ENCODE measurements at regions not wholly inside any gene's neighbourhood (a gene's known extent, or its start where the extent isn't known, plus 50 kb on each side); places are given as distances from the start of the nearest gene placed in this dataset.

- in situ Hi-C loops (cut with HindIII; ENCODE audit: low pct_unique_long_range_greater_than_20kb, low sequenced_read_pairs) = no loop called here
- no peaks in the 10 kb centered on the region for H3K4me1 ChIP-seq (ENCODE audit: control insufficient read depth, insufficient read depth, low read length)
- DNase-seq (ENCODE audit: low read depth, low spot score) (no peak), ATAC-seq (no peak)
- TF ChIP-seq SIN3A (IDR thresholded peaks at IDR 0.05; ENCODE audit: borderline replicate concordance, insufficient read depth, low read depth, low read length) (no peak), CTCF (IDR thresholded peaks at IDR 0.05) (no peak), TCF7L2 (IDR thresholded peaks at IDR 0.05; ENCODE audit: low read depth, low read length) (no peak), POLR2AphosphoS5 (IDR thresholded peaks at IDR 0.05; ENCODE audit: low read depth, low read length) (no peak), REST (IDR thresholded peaks at IDR 0.05; ENCODE audit: insufficient read depth in 1 of 2, low read depth in 2 of 2, low read length in 1 of 2) (no peak)
- H3K27ac ChIP-seq (ENCODE audit: low read length) = no peak overlapping the region
- ChIA-PET CTCF (no interaction called here), POLR2A (no interaction called here)
- intact Hi-C loops (cut with micrococcal nuclease; ENCODE audit: unreplicated experiment) = no loop called here
- no TSS peak for BruUV-seq (replicated peaks)
- H3K36me3 ChIP-seq (ENCODE audit: control insufficient read depth, insufficient read depth, low read length) = no peaks in the 10 kb centered on the region
- H3K4me3 ChIP-seq (ENCODE audit: low read depth in 2 of 2, low read length in 2 of 2) = no peak overlapping the region
- H3K9me3 ChIP-seq (ENCODE audit: control insufficient read depth, insufficient read depth, low read depth, low read length) = no peaks in the 10 kb centered on the region
- 0 out of 2 replicates have a peak, but pooled peaks cover 3% of the 10 kb centered on the region for H3K27me3 ChIP-seq (ENCODE audit: control insufficient read depth, insufficient read depth, low read length)
Measured at GRCh38 chr5:65078331-65078730, 309.6 kb downstream of the CWC27 start.

DNA sequence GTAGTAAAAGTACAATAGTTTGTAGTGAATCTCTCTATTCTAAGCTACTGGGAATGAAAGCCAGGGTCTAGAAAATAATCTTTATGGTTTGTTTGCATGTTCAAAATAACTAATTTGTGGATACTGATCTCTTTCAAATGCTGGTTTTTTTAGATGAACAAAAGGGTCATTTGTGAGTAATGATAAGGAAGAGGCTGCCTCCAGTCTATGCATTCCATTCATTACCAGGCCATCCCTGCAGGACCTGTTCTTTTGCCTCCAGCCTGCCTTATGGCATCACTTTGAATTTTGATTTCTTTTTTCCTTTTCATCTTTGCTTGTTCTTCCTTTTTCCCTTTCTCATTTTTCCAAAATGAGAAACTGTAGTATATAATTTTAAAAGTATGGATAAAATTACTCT is 312.3 kb downstream of the CWC27 start:
- no peaks in the 10 kb centered on the region for H3K36me3 ChIP-seq (ENCODE audit: control insufficient read depth, insufficient read depth, low read length)
- CTCF ChIA-PET = no interaction called here
- no peaks in the 10 kb centered on the region for H3K27me3 ChIP-seq (ENCODE audit: control insufficient read depth, insufficient read depth, low read length)
- ATAC-seq (no peak), DNase-seq (ENCODE audit: low read depth, low spot score) (no peak)
- in situ Hi-C loops (cut with HindIII; ENCODE audit: low pct_unique_long_range_greater_than_20kb, low sequenced_read_pairs) = no loop called here
- H3K4me3 ChIP-seq (ENCODE audit: low read depth in 2 of 2, low read length in 2 of 2) = no peak overlapping the region
- no peak overlapping the region for H3K27ac ChIP-seq (ENCODE audit: low read length)
- POLR2A ChIA-PET = no interaction called here
- H3K4me1 ChIP-seq (ENCODE audit: control insufficient read depth, insufficient read depth, low read length) = no peaks in the 10 kb centered on the region
- BruUV-seq (replicated peaks) = no TSS peak
- intact Hi-C loops (cut with micrococcal nuclease; ENCODE audit: unreplicated experiment) = no loop called here
- TF ChIP-seq POLR2AphosphoS5 (IDR thresholded peaks at IDR 0.05; ENCODE audit: low read depth, low read length) = no peak
- no peak for TF ChIP-seq REST (IDR thresholded peaks at IDR 0.05; ENCODE audit: insufficient read depth in 1 of 2, low read depth in 2 of 2, low read length in 1 of 2)
- no peak for TF ChIP-seq CTCF (IDR thresholded peaks at IDR 0.05)
- no peak for TF ChIP-seq TCF7L2 (IDR thresholded peaks at IDR 0.05; ENCODE audit: low read depth, low read length)
- no peak for TF ChIP-seq SIN3A (IDR thresholded peaks at IDR 0.05; ENCODE audit: borderline replicate concordance, insufficient read depth, low read depth, low read length)
- no peaks in the 10 kb centered on the region for H3K9me3 ChIP-seq (ENCODE audit: control insufficient read depth, insufficient read depth, low read depth, low read length)

Measured in Panc1 (cell line).